ENCODE measurements at regions not wholly inside any gene's neighbourhood (a gene's known extent, or its start where the extent isn't known, plus 50 kb on each side); places are given as distances from the start of the nearest gene placed in this dataset.

DNA sequence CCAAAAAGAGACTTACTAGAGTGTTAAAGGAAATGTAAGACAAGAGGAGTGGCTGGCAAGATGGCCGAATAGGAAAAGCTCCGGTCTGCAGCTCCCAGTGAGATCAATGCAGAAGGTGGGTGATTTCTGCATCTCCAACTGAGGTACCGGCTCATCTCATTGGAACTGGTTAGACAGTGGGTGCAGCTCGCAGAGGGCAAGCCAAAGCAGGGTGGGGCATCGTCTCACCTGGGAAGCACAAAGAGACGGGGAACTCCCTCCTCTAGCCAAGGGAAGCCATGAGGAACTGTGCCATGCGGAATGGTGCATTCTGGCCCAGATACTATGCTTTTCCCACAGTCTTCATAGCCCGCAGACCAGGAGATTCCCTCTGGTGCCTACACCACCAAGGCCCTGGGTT is 308.7 kb downstream of the AGTPBP1 start:
- TF ChIP-seq POLR2A (IDR thresholded peaks at IDR 0.05; ENCODE audit: low read depth, low read length) (no peak), TAF1 (IDR thresholded peaks at IDR 0.05; ENCODE audit: borderline replicate concordance, low read depth, low read length) (no peak), POLR2AphosphoS5 (IDR thresholded peaks at IDR 0.05; ENCODE audit: low read depth, low read length) (no peak)
